K562 (cell line): ENCODE measurements at regions not wholly inside any gene's neighbourhood (a gene's known extent, or its start where the extent isn't known, plus 50 kb on each side); places are given as distances from the start of the nearest gene placed in this dataset.

Source experiments
- BCOR ChIP-seq: fragments of 450-650 bp; IDR thresholded peaks from 2 replicates; pipeline ENCODE4 v1.6.1; 2016
- ELK1 ChIP-seq: sonication (generic); formaldehyde crosslinking; IDR thresholded peaks from 2 replicates; pipeline ENCODE4 v1.8.1; 2022; ENCODE audit warnings: missing genetic modification reagents

GRCh38 chr14:51445001-51445390 lies 204.9 kb downstream of the TMX1 start:
- TF ChIP-seq BCOR (no peak), ELK1 (no peak)
